WTC11 (cell line): ENCODE measurements at regions not wholly inside any gene's neighbourhood (a gene's known extent, or its start where the extent isn't known, plus 50 kb on each side); places are given as distances from the start of the nearest gene placed in this dataset.

Experiments used
- ATF3 ChIP-seq: sonication (generic); formaldehyde crosslinking; conservative IDR thresholded peaks from 2 replicates; pipeline ENCODE4 v1.8.1; 2022; ENCODE audit warnings: mild to moderate bottlenecking, missing genetic modification reagents
- CTCF ChIP-seq: fragments of 200-600 bp; IDR thresholded peaks from 2 replicates; pipeline ENCODE4 v1.8.0; 2022; ENCODE audit warnings: antibody characterized with exemption
- E2F1 ChIP-seq: sonication (generic); formaldehyde crosslinking; IDR thresholded peaks from 2 replicates; pipeline ENCODE4 v1.8.0; 2022; ENCODE audit warnings: mild to moderate bottlenecking, missing genetic modification reagents
- EMX1 ChIP-seq: fragments of 250-450 bp; sonication (Bioruptor Pico); IDR thresholded peaks from 2 replicates; pipeline ENCODE4 v1.8.0; 2021; ENCODE audit warnings: mild to moderate bottlenecking
- ESRRA ChIP-seq: sonication (generic); formaldehyde crosslinking; IDR thresholded peaks from 2 replicates; pipeline ENCODE4 v1.8.1; 2022; ENCODE audit warnings: mild to moderate bottlenecking, missing genetic modification reagents, borderline replicate concordance
- IRF1 ChIP-seq: sonication (generic); formaldehyde crosslinking; IDR thresholded peaks from 2 replicates; pipeline ENCODE4 v1.8.0; 2023; ENCODE audit warnings: missing genetic modification reagents
- IRF2 ChIP-seq: sonication (generic); formaldehyde crosslinking; IDR thresholded peaks from 2 replicates; pipeline ENCODE4 v1.8.0; 2022; ENCODE audit warnings: low read depth, missing genetic modification reagents, borderline replicate concordance
- MAX ChIP-seq: sonication (generic); formaldehyde crosslinking; IDR thresholded peaks from 2 replicates; pipeline ENCODE4 v1.8.0; 2022; ENCODE audit warnings: mild to moderate bottlenecking, missing genetic modification reagents
- MLX ChIP-seq: sonication (generic); formaldehyde crosslinking; IDR thresholded peaks from 2 replicates; pipeline ENCODE4 v1.8.1; 2023; ENCODE audit warnings: mild to moderate bottlenecking, missing genetic modification reagents, moderate library complexity
- SP1 ChIP-seq: sonication (generic); formaldehyde crosslinking; conservative IDR thresholded peaks from 2 replicates; pipeline ENCODE4 v1.8.1; 2022; ENCODE audit warnings: missing genetic modification reagents
- TCF7 ChIP-seq: sonication (generic); formaldehyde crosslinking; IDR thresholded peaks from 2 replicates; pipeline ENCODE4 v1.8.0; 2022; ENCODE audit warnings: mild to moderate bottlenecking, low read depth, missing genetic modification reagents, moderate library complexity
- ZNF423 ChIP-seq: fragments of 250-450 bp; sonication (Bioruptor Pico); IDR thresholded peaks from 2 replicates; pipeline ENCODE4 v2.1.2; 2022; ENCODE audit warnings: mild to moderate bottlenecking, moderate library complexity
- ZNF512 ChIP-seq: sonication (generic); formaldehyde crosslinking; IDR thresholded peaks from 2 replicates; pipeline ENCODE4 v1.8.1; 2022; ENCODE audit warnings: missing genetic modification reagents, borderline replicate concordance
- ZSCAN18 ChIP-seq: fragments of 250-450 bp; sonication (Bioruptor Pico); IDR thresholded peaks from 2 replicates; pipeline ENCODE4 v2.1.2; 2022; ENCODE audit warnings: mild to moderate bottlenecking, moderate library complexity

GRCh38 chrX:106484233-106484632, 127.5 kb upstream of the RADX start:
- no peak for TF ChIP-seq ATF3 (CRISPR knock-in tag)
- TF ChIP-seq CTCF: no peak
- no peak for TF ChIP-seq MAX (CRISPR knock-in tag)
- no peak for TF ChIP-seq ESRRA (CRISPR knock-in tag)
- TF ChIP-seq MLX (CRISPR knock-in tag): no peak
- no peak for TF ChIP-seq TCF7 (CRISPR knock-in tag)
- no peak for TF ChIP-seq ZNF512
- TF ChIP-seq IRF2 (CRISPR knock-in tag): no peak
- TF ChIP-seq E2F1 (CRISPR knock-in tag): no peak
- no peak for TF ChIP-seq ZNF423 (CRISPR knock-in tag)
- no peak for TF ChIP-seq IRF1 (CRISPR knock-in tag)
- no peak for TF ChIP-seq SP1 (CRISPR knock-in tag)
- no peak for TF ChIP-seq EMX1 (CRISPR knock-in tag)
- no peak for TF ChIP-seq ZSCAN18 (CRISPR knock-in tag)
